ENCODE measurements at regions not wholly inside any gene's neighbourhood (a gene's known extent, or its start where the extent isn't known, plus 50 kb on each side); places are given as distances from the start of the nearest gene placed in this dataset.
"Not testable (repeated sequence)": the region's sequence is repeated elsewhere in the genome, so short reads cannot be mapped to it uniquely, and the experiment has no call there.

DNA sequence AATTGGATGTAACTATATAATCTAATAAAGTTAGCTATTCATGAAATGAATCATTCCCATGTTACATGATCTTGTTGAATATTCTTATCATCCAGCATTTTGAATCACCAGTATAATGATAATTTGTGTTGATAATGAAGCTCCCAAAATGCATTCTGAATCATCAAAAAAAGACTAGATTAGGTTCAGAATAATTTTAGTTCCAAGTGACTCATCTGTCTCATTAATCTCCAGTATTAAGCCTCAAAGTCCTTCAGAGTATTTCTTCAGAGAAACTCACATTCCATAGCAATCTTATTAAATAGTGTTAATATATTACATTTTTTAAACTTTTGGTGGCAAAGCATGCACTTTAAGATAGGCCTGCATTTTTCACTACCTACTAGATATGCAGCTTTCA, 207.5 kb downstream of the SLITRK5 start:
- DNase-seq = no peak

- DNase-seq = peak; percentile 8
Observed at GRCh38 chr13:87884884-87885283, 213.7 kb downstream of the SLITRK5 start.

DNA sequence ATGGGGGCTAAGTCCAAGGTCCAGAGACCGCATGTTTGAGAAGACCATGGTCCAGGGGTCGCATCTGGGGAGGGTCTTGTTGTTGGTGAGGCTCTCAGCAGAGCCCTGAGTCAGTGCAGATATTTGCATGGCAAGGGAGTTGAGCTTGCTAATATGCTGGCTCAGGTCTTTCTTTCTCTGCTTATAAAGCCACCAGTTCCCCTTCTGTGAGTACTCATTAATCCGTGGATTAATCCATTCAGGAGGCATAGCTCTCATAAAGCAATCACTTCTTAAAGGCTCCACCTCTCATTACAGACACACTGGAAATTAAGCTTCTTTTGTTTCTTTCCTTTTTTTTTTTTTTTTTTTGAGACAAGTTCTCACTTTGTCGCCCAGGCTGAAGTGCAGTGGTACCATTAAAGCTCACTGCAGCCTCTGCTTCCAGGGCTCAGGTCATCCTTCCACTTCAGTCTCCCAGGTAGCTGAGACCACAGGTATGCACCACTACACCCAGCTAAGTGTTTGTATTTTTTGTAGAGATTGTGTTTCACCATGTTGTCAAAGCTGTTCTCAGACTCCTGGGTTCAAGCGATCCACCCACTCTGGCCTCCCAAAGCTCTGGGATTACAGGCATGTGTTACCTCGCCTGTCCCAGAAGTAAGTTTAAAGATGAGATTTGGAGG, 216.4 kb downstream of the SLITRK5 start:
- no peak for DNase-seq

GRCh38 chr13:87889254-87889653, 218.1 kb downstream of the SLITRK5 start:
- DNase-seq = no peak

DNA sequence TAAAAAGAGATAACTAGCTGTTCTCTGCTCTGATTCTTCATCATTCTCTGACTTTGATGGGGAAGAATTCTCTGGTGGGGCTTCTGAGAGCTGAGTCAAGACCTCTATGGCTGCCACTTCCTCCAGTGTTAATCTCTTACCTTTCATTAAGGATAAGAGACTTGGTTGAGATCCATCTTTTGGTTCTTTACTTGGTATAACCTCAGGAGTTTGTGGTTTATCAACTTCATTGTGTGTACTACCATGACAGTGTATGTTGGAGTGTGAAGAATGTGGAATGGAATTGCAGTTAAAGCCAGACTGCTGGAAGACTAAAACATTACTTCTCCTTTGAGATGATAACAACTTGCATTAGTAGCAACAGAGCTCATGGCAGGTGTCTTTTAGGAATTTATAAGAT, 222.0 kb downstream of the SLITRK5 start:
- no peak for DNase-seq

- no peak for DNase-seq
Observed at GRCh38 chr13:87894059-87894458, 222.9 kb downstream of the SLITRK5 start.

- no peak for DNase-seq
Observed at GRCh38 chr13:87903553-87903952, 232.4 kb downstream of the SLITRK5 start.

DNA sequence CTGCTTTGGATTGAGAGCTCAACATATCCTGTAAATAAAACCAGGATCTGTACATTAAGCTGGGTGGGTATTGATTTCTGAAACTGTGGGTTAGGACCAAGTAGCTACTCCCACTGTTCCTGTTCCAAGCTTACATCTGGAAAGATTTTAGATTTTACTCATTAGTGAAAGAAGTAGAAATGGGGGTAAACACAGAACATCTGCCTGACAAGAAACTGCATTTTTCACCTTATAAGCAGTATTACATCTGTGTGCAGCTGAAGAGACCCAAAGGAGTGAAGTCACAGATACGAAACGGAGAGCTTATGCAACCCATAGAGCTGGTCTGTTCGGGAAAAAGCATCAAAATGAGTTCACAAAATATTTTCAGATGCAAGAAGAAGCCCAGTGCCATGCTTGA, 235.2 kb downstream of the SLITRK5 start:
- no peak for DNase-seq

GRCh38 chr13:87907202-87907601, 236.0 kb downstream of the SLITRK5 start:
- DNase-seq = no peak

- no peak for DNase-seq
Observed at GRCh38 chr13:87919956-87920355, 248.8 kb downstream of the SLITRK5 start.

GRCh38 chr13:87923753-87924152, 252.6 kb downstream of the SLITRK5 start:
- DNase-seq = no peak

GRCh38 chr13:87925006-87925405, 253.8 kb downstream of the SLITRK5 start:
- DNase-seq = no peak

GRCh38 chr13:87940776-87941175, 269.6 kb downstream of the SLITRK5 start:
- DNase-seq = no peak

- no peak for DNase-seq
Observed at GRCh38 chr13:87941226-87941625, 270.1 kb downstream of the SLITRK5 start.

GRCh38 chr13:87942205-87942604, 271.0 kb downstream of the SLITRK5 start:
- DNase-seq = no peak

- no peak for DNase-seq
Observed at GRCh38 chr13:87944038-87944437, 272.9 kb downstream of the SLITRK5 start.

- DNase-seq = no peak
Observed at GRCh38 chr13:87952377-87952776, 281.2 kb downstream of the SLITRK5 start.

GRCh38 chr13:87953381-87953780, 282.2 kb downstream of the SLITRK5 start:
- no peak for DNase-seq

- DNase-seq = no peak
Observed at GRCh38 chr13:87954091-87954490, 282.9 kb downstream of the SLITRK5 start.

DNA sequence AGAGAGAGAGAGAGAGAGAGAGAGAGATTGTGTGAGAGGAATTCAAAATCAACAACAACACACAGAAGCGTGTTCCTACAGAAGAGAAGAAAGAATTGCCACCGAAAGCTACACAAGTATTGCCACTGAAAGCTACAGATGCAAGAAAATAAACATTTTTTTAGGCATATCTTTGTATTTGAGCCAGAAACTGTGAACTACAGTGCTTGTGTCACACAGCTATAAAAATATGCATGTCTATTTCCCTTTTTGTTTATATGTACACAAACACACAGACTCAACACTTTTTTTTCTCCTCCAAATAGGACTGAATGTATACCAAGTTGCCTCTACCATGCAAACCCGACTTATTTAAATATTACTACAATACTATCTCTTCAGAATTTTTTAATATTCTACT, 290.4 kb downstream of the SLITRK5 start:
- no peak for DNase-seq

GRCh38 chr13:87972568-87972967, 301.4 kb downstream of the SLITRK5 start:
- no peak for DNase-seq

- no peak for DNase-seq
Observed at GRCh38 chr13:87975035-87975434, 303.9 kb downstream of the SLITRK5 start.

GRCh38 chr13:87976650-87977049, 305.5 kb downstream of the SLITRK5 start:
- not testable (repeated sequence) for DNase-seq

GRCh38 chr13:87981416-87981815, 310.2 kb downstream of the SLITRK5 start:
- DNase-seq = no peak

DNA sequence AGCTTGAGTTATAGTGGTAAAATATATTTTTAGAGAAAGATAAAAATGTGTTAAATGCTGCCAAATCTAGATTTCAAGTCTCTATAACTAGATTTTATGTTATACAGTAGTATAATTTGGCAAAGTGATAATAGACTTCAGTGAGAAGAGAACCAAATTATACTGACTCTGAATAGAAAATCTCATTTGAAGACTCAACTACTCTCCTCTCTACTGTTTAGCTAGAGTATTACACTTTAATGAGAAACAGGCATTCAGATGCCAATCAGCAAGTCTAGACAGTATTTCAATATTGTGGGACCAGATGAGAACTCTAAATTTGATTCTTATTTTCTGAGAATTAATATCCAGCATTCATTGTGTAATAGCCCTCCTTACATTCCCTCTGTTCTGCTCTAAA, 311.2 kb downstream of the SLITRK5 start:
- no peak for DNase-seq
